WERI-Rb-1 (cell line): ENCODE measurements at regions not wholly inside any gene's neighbourhood (a gene's known extent, or its start where the extent isn't known, plus 50 kb on each side); places are given as distances from the start of the nearest gene placed in this dataset.
"Not testable (repeated sequence)": the region's sequence is repeated elsewhere in the genome, so short reads cannot be mapped to it uniquely, and the experiment has no call there.

Source experiments
- DNase-seq: peaks from one replicate; pipeline ENCODE4 v3.0.0-alpha.2; 2020
- H3K27ac ChIP-seq: fragments of 250-450 bp; sonication (Bioruptor Pico); 2 replicates; pipeline ENCODE4 v1.5.1; 2020; ENCODE audit warnings: mild to moderate bottlenecking, moderate library complexity
- H3K27me3 ChIP-seq: fragments of 250-450 bp; sonication (Bioruptor Pico); 2 replicates; pipeline ENCODE4 v1.5.1; 2021; ENCODE audit warnings: mild to moderate bottlenecking, low read depth, moderate library complexity; ENCODE audit not compliant: insufficient read depth, severe bottlenecking
- H3K36me3 ChIP-seq: fragments of 250-450 bp; sonication (Bioruptor Pico); 2 replicates; pipeline ENCODE4 v1.5.1; 2020; ENCODE audit warnings: mild to moderate bottlenecking, moderate library complexity
- H3K4me3 ChIP-seq: 2 replicates; pipeline ENCODE4 v1.5.1; 2011; ENCODE audit warnings: low read depth, mild to moderate bottlenecking, control low read depth, low read length
- H3K9me3 ChIP-seq: fragments of 250-450 bp; sonication (Bioruptor Pico); 2 replicates; pipeline ENCODE4 v1.5.1; 2021; ENCODE audit warnings: mild to moderate bottlenecking, moderate library complexity; ENCODE audit not compliant: severe bottlenecking
- CTCF ChIP-seq: IDR thresholded peaks from 2 replicates; pipeline ENCODE4 v1.5.1; 2011; ENCODE audit warnings: low read depth, mild to moderate bottlenecking, control low read depth, inconsistent platforms, low read length

- Histone ChIP-seq H3K27me3 (no peaks in the 10 kb centered on the region), H3K27ac (no peak overlapping the region), H3K9me3 (no peaks in the 10 kb centered on the region), H3K36me3 (no peaks in the 10 kb centered on the region), H3K4me3 (no peak overlapping the region)
- no peak for TF ChIP-seq CTCF
- no peak for DNase-seq
Measured at GRCh38 chr3:81846988-81847387, 85.5 kb upstream of the GBE1 start.

- Histone ChIP-seq H3K4me3 (no peak overlapping the region), H3K27ac (no peak overlapping the region), H3K27me3 (no peaks in the 10 kb centered on the region), H3K36me3 (no peaks in the 10 kb centered on the region), H3K9me3 (no peaks in the 10 kb centered on the region)
- DNase-seq, result no peak
- TF ChIP-seq CTCF, result no peak
Measured at GRCh38 chr3:81841540-81841939, 80.1 kb upstream of the GBE1 start.

- no peak overlapping the region for H3K27ac ChIP-seq
Measured at GRCh38 chr3:81839504-81840094, 78.2 kb upstream of the GBE1 start.

GRCh38 chr3:81838457-81838856 is 77.0 kb upstream of the GBE1 start:
- DNase-seq, result no peak
- Histone ChIP-seq H3K36me3 (no peaks in the 10 kb centered on the region), H3K4me3 (no peak overlapping the region), H3K27me3 (no peaks in the 10 kb centered on the region), H3K27ac (no peak overlapping the region), H3K9me3 (no peaks in the 10 kb centered on the region)
- TF ChIP-seq CTCF, result no peak

More at GRCh38 chr3:81839504-81840094, 78.2 kb upstream of the GBE1 start:
- no peak for DNase-seq
- no peak for TF ChIP-seq CTCF
- Histone ChIP-seq H3K36me3 (no peaks in the 10 kb centered on the region), H3K27me3 (no peaks in the 10 kb centered on the region), H3K9me3 (no peaks in the 10 kb centered on the region), H3K4me3 (no peak overlapping the region)

- TF ChIP-seq CTCF, result no peak
- Histone ChIP-seq H3K27ac (no peak overlapping the region), H3K36me3 (no peaks in the 10 kb centered on the region), H3K27me3 (no peaks in the 10 kb centered on the region), H3K4me3 (no peak overlapping the region), H3K9me3 (no peaks in the 10 kb centered on the region)
- no peak for DNase-seq
Measured at GRCh38 chr3:81837071-81837593, 75.7 kb upstream of the GBE1 start.

GRCh38 chr3:81829937-81830336 is 68.5 kb upstream of the GBE1 start:
- no peak for TF ChIP-seq CTCF
- Histone ChIP-seq H3K36me3 (no peaks in the 10 kb centered on the region), H3K27me3 (no peaks in the 10 kb centered on the region), H3K27ac (no peak overlapping the region), H3K9me3 (no peaks in the 10 kb centered on the region), H3K4me3 (no peak overlapping the region)
- DNase-seq, result no peak

GRCh38 chr3:81829272-81829671 is 67.8 kb upstream of the GBE1 start:
- not testable (repeated sequence) for DNase-seq, H3K9me3 ChIP-seq, H3K27ac ChIP-seq, H3K27me3 ChIP-seq, H3K36me3 ChIP-seq, H3K4me3 ChIP-seq
